D721Med (cell line): ENCODE measurements at regions not wholly inside any gene's neighbourhood (a gene's known extent, or its start where the extent isn't known, plus 50 kb on each side); places are given as distances from the start of the nearest gene placed in this dataset.

ENCODE experiments used
- DNase-seq: peaks from one replicate; pipeline ENCODE4 v3.0.0; 2011; ENCODE audit warnings: low spot score; ENCODE audit not compliant: insufficient read length
- FAIRE-seq: peaks from 2 replicates; lab custom pipeline; 2011; peaks lifted over from hg19 to GRCh38; lab: Jason Lieb, UNC
- TF ChIP-seq, protein P1 (sequence below): IDR thresholded peaks from 2 replicates; pipeline ENCODE4 v1.5.1; 2012; ENCODE audit warnings: mild to moderate bottlenecking, control low read depth; ENCODE audit not compliant: insufficient read depth; ENCODE audit errors: missing control alignments

DNA sequence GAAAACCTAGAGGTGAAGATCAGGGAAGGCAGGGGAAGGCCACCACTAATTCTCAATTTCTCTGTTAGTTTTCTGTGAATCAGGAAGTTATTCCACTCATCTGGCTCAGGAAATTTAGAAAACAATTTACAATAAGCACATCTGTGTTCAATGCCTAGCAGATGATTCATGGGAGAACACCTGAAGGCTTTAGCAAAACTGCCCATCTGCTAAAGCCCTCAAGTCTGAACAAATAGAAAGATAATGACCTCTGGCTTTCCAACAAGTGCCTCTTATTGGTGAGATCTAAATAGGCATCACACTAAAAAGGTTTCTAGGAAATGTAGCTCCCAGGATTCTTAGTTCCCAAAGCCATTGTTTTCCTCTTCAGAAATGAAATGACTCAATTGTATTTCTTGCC, 122.1 kb upstream of the GNPDA2 start:
- DNase-seq (no peak), FAIRE-seq (no peak)
- TF ChIP-seq, protein P1, sequence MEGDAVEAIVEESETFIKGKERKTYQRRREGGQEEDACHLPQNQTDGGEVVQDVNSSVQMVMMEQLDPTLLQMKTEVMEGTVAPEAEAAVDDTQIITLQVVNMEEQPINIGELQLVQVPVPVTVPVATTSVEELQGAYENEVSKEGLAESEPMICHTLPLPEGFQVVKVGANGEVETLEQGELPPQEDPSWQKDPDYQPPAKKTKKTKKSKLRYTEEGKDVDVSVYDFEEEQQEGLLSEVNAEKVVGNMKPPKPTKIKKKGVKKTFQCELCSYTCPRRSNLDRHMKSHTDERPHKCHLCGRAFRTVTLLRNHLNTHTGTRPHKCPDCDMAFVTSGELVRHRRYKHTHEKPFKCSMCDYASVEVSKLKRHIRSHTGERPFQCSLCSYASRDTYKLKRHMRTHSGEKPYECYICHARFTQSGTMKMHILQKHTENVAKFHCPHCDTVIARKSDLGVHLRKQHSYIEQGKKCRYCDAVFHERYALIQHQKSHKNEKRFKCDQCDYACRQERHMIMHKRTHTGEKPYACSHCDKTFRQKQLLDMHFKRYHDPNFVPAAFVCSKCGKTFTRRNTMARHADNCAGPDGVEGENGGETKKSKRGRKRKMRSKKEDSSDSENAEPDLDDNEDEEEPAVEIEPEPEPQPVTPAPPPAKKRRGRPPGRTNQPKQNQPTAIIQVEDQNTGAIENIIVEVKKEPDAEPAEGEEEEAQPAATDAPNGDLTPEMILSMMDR = no peak

DNA sequence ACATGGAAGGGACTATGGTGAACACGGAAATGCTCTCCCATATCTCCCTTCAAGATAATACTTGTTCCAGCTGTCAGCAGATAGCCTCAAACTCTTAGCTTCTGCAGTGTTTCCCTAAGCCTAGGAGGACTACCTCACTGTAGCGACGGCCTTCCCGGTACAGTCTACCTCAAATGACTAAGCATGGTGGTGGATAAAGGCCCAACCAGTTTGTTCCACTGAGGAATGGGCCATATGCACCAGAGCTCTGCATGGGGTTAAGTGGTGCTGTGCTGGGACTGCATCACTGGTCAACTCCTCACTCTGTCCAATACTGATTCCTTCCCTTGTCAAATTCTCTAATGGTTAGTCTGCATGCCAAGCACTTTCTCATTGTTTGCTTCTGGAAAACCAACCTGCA, 119.6 kb upstream of the GNPDA2 start:
- TF ChIP-seq, protein P1 = no peak
- DNase-seq (no peak), FAIRE-seq (no peak)

DNA sequence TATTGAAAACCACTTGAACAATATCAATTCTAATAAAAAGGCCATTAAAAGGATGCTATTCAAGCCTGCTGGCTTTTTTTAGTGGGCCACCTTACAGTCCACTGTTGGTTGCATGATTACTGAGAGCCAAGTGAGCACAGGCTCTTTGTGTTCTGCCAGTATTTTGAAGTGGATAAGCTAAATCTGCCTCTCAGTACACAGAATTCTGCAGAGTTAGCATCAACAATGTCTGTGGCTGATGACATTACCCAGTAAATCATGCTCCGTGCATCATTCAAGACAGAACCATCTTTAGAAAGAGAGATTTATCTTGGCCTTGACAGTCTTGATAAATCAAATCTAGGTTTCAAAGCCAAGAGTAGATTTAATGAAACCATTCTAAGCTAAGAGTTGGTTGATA, 119.0 kb upstream of the GNPDA2 start:
- FAIRE-seq (no peak), DNase-seq (no peak)
- TF ChIP-seq, protein P1 = no peak

DNA sequence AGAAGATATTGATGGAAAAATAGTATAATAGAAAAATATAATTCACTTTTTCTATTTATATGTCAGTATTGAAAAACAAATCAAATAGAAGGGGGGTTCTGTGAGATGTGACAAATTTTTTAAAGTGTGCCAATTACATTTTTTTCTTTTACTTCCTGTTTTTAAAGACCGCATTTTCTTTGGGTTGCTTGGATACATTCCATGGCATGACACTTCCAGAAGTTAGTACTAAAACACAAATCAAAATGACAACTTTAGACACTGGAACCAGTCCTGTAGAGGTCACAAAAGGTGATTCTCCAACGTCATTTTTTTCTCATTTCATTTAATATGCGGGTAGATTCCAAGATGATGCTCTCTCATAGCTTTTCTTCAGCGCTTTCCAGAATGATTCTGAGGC, 116.2 kb upstream of the GNPDA2 start:
- TF ChIP-seq, protein P1 = no peak

DNA sequence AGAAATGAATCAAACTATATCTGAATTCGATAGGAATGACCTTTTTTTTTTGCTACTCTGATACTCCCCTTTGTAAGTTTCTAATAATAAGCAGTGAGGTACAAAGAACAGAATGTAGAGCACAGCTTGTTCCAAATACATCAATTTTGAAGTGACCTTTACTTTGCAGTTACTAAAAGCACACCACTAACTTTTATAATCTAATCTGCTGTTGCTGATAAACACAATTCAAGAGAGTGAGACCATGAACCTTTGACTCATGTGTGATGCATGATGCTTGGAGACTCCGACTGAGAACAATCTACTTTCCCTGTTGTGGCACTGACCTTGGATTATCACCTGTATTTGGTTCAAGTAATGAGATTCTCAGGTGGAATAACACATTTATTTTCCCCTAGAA, 91.6 kb upstream of the GNPDA2 start:
- FAIRE-seq (no peak), DNase-seq (no peak)
- TF ChIP-seq, protein P1 = no peak

More for the DNA sequence above, 116.2 kb upstream of the GNPDA2 start:
- DNase-seq = no peak
- FAIRE-seq = no peak

DNA sequence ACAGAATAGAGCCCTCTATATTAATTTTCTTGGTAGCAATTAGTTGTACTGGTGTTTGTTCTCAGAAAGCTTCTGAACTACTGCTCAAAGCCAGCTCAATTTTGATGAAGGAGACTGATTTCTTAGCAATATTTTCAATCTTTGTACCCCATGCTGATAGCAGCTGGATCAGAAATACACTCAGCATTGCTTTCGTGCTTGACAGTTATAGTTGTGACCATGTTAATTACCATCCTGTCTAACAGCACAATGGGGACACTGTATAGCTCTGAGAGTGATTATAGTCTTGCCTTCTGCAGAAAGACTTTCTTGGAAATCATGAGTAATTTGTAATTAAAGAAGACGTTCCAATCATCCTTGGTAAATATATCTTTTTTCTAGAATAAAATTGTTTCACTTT, 79.7 kb upstream of the GNPDA2 start:
- TF ChIP-seq, protein P1 = no peak
- FAIRE-seq (no peak), DNase-seq (no peak)

DNA sequence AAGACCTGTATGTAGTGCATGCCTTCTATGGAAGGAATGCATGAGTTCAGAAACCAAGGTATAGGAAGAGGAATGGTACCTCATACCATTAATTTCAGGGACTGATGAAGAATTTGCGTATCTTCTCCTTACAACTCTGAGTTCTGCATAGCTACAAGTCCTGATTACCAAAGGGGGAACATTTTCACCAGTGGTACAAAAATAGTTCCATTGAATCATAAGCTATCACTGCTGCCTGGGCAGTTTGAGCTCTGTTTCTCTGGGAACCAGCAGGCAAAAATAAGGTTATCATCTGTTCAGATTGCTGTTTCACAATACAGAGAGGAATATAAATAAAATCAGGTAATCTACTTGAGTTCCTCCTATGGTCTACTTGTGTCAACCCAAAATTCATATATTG, 77.9 kb upstream of the GNPDA2 start:
- DNase-seq (no peak), FAIRE-seq (no peak)
- TF ChIP-seq, protein P1 = no peak
